AG04449 (cell line): ENCODE measurements at regions not wholly inside any gene's neighbourhood (a gene's known extent, or its start where the extent isn't known, plus 50 kb on each side); places are given as distances from the start of the nearest gene placed in this dataset.

Experiments
- CTCF ChIA-PET: fragments of 350-600 bp; formaldehyde crosslinking; extraction: SDS; loops from one replicate; lab custom pipeline; 2021; ENCODE audit warnings: antibody characterized with exemption; lab: Yijun Ruan, JAX
- POLR2A ChIA-PET: fragments of 400-600, 350-600 bp; formaldehyde crosslinking; extraction: SDS; loops from one replicate; lab custom pipeline; 2020; ENCODE audit warnings: antibody characterized with exemption, inconsistent platforms; lab: Yijun Ruan, JAX
- DNase-seq: peaks from one replicate; pipeline ENCODE4 v3.0.0-alpha.2; 2010; ENCODE audit warnings: low read depth, low spot score
- H3K4me3 ChIP-seq: 2 replicates; pipeline ENCODE4 v1.5.1; 2011; ENCODE audit warnings: low read depth, mild to moderate bottlenecking, control low read depth, low read length
- CTCF ChIP-seq: IDR thresholded peaks from one replicate; pipeline ENCODE4 v1.5.1; 2011; ENCODE audit warnings: mild to moderate bottlenecking, moderate library complexity, low read length, control low read depth, inconsistent platforms; ENCODE audit not compliant: insufficient read depth; ENCODE audit errors: missing control alignments

- no peak overlapping the region for H3K4me3 ChIP-seq
- CTCF ChIA-PET = no interaction called here
- POLR2A ChIA-PET = no interaction called here
- no peak for TF ChIP-seq CTCF
- DNase-seq = no peak
Observed at GRCh38 chr11:80538040-80538439, 1097.2 kb upstream of the TENM4 start.

GRCh38 chr11:80533463-80533862, 1092.6 kb upstream of the TENM4 start:
- ChIA-PET POLR2A (no interaction called here), CTCF (no interaction called here)
- DNase-seq = no peak
- TF ChIP-seq CTCF = no peak
- no peak overlapping the region for H3K4me3 ChIP-seq

GRCh38 chr11:80532633-80533232, 1091.9 kb upstream of the TENM4 start:
- ChIA-PET POLR2A (no interaction called here), CTCF (no interaction called here)
- no peak for TF ChIP-seq CTCF
- DNase-seq = no peak
- no peak overlapping the region for H3K4me3 ChIP-seq

GRCh38 chr11:80529726-80530125, 1088.9 kb upstream of the TENM4 start:
- no peak for DNase-seq
- CTCF ChIA-PET = no interaction called here
- TF ChIP-seq CTCF = no peak
- POLR2A ChIA-PET = no interaction called here
- H3K4me3 ChIP-seq = no peak overlapping the region

- no peak for DNase-seq
Observed at GRCh38 chr11:80525663-80526405, 1085.0 kb upstream of the TENM4 start.

More at GRCh38 chr11:80525663-80526405, 1085.0 kb upstream of the TENM4 start:
- H3K4me3 ChIP-seq = no peak overlapping the region
- CTCF ChIA-PET = no interaction called here
- POLR2A ChIA-PET = no interaction called here
- no peak for TF ChIP-seq CTCF
